GM12872 (cell line): ENCODE measurements at regions not wholly inside any gene's neighbourhood (a gene's known extent, or its start where the extent isn't known, plus 50 kb on each side); places are given as distances from the start of the nearest gene placed in this dataset.

ENCODE experiments used
- CTCF ChIP-seq: IDR thresholded peaks from 3 replicates; pipeline ENCODE4 v1.5.1; 2011; ENCODE audit warnings: low read depth, mild to moderate bottlenecking, low read length, moderate library complexity; ENCODE audit not compliant: insufficient read depth

DNA sequence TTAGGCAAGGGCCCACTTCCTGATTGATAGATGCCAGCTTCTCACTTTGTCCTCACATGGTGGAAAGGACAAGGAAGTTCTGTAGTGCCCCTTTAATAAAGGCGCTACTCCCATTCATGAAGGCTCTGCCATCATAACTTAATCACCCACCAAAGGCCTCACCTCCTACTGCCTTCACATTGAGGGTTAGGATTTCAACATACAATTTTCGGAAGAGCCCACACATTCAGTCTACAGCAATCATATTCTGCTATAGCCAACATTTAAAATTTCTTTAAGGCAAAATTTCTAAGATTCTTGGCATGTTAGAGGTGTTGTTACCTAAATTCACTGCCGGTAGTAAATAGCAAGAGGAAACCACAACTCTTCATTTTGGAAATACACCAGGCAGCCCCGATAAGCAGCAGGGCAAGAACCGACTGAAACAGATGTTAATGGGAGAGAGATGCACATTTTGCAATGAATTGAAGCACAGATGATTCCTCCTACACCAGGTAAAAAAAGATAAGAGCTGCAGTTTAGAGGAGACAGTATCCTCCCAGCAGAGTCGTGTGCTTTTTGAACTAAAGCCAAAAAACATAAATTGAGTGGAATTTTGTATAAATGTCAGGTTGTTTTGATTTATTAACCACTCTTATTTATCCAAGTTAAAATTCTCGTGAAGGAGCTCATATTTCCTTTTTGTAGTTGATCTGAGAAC lies 594.9 kb downstream of the KCTD8 start:
- TF ChIP-seq CTCF: no peak

GRCh38 chr4:43855283-43855682 lies 593.3 kb downstream of the KCTD8 start:
- TF ChIP-seq CTCF: no peak

DNA sequence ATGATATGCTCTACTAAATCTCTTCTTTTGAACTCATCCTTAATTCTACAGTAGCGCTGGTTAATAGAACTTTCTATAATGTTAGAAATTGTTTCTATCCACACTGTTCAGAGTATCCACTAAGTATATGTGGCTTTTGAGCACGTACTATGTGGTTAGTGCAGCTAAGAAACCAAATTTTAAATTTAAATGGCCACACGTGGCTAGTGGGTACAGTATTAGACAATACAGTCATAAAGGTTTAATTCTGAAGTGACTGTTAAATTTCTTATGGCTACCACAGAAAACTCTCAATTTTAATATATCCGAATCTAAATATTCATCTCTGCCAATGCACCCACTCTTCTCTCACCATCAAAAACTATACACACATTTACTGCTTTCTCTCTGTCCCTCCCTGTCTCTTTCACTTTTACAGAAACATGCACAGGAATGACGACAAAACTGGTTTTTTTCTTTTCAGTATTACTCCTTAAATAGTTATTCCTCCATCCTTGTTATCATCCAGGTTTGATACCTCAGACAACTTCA lies 583.9 kb downstream of the KCTD8 start:
- TF ChIP-seq CTCF: no peak

DNA sequence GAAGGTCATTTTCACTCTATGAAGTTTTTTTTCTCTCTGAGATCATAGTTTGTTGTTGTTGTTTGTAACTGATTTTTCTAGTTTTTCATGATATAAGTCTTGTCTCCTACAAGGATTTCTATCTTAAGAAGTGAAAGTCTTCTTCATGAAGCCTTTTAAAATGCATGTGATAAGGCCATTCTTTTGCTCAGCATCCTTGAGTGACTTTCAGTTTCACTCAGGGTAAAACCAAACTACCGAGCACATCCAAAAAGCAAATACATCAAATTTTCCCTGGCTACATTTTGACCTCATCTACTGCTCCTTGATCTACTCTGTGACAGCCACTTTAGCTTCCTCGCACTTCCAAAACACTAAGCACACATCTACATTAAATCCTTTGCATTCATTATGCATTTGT lies 580.7 kb downstream of the KCTD8 start:
- no peak for TF ChIP-seq CTCF

GRCh38 chr4:43875655-43876054 lies 573.0 kb downstream of the KCTD8 start:
- TF ChIP-seq CTCF: no peak

GRCh38 chr4:43882470-43882869 lies 566.1 kb downstream of the KCTD8 start:
- TF ChIP-seq CTCF: 0 out of 3 replicates have a peak, but pooled peaks have one; percentile 11

- no peak for TF ChIP-seq CTCF
These were observed 562.4 kb downstream of the KCTD8 start for GRCh38 chr4:43886196-43886595.

DNA sequence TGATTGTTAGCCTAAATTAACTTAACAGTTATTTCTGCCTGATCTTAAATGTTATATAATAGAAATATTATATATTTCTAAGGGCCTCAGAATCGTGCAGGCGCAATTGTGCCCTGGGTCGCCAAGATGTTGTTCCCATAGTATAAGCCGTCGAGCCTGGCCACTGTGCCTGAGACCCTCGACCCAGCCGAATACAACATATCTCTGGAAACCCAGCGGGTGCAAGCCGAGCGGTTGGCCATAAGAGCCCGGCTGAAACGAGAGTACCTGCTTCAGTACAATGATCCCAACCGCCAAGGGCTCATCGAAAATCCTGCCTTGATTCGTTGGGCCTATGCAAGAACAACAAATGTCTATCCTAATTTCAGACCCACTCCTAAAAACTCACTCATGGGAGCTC lies 549.8 kb downstream of the KCTD8 start:
- TF ChIP-seq CTCF: no peak
